Smooth muscle cell (in vitro differentiated cells): ENCODE measurements at regions not wholly inside any gene's neighbourhood (a gene's known extent, or its start where the extent isn't known, plus 50 kb on each side); places are given as distances from the start of the nearest gene placed in this dataset.
"Not testable (repeated sequence)": the region's sequence is repeated elsewhere in the genome, so short reads cannot be mapped to it uniquely, and the experiment has no call there.

Experiments
- DNase-seq: peaks from one replicate; lab custom pipeline; 2025; ENCODE audit not compliant: unreplicated experiment; lab: John Stamatoyannopoulos, UW
- H2AFZ ChIP-seq: fragments of 200-600 bp; sonication (generic); 2 replicates; pipeline ENCODE4 v1.6.0; 2016; ENCODE audit warnings: antibody characterized with exemption, low read depth, mild to moderate bottlenecking
- H3F3A ChIP-seq: fragments of 200-600 bp; sonication (generic); 2 replicates; pipeline ENCODE4 v1.6.0; 2017; ENCODE audit warnings: antibody characterized with exemption, low read depth
- H3K27ac ChIP-seq: fragments of 200-600 bp; sonication (generic); 2 replicates; pipeline ENCODE4 v1.5.1; 2016; ENCODE audit warnings: low read depth, mild to moderate bottlenecking
- H3K27me3 ChIP-seq: fragments of 200-600 bp; sonication (generic); 2 replicates; pipeline ENCODE4 v1.6.1; 2016; ENCODE audit warnings: low read depth, mild to moderate bottlenecking
- H3K36me3 ChIP-seq: fragments of 200-600 bp; sonication (generic); 2 replicates; pipeline ENCODE4 v1.5.1; 2016; ENCODE audit warnings: low read depth
- H3K4me1 ChIP-seq: fragments of 200-600 bp; sonication (generic); 2 replicates; pipeline ENCODE4 v1.5.1; 2016; ENCODE audit warnings: low read depth
- H3K4me2 ChIP-seq: fragments of 200-600 bp; sonication (generic); 2 replicates; pipeline ENCODE4 v1.6.0; 2016; ENCODE audit warnings: mild to moderate bottlenecking
- H3K4me3 ChIP-seq: fragments of 200-600 bp; sonication (generic); 2 replicates; pipeline ENCODE4 v1.5.1; 2016; ENCODE audit warnings: mild to moderate bottlenecking
- H3K79me2 ChIP-seq: fragments of 200-600 bp; sonication (generic); 2 replicates; pipeline ENCODE4 v1.6.0; 2016; ENCODE audit warnings: low read depth, mild to moderate bottlenecking
- H3K9ac ChIP-seq: fragments of 200-600 bp; sonication (generic); 2 replicates; pipeline ENCODE4 v1.6.0; 2016; ENCODE audit warnings: low read depth
- H3K9me3 ChIP-seq: fragments of 200-600 bp; sonication (generic); replicated peaks from 2 replicates; pipeline ENCODE4 v1.5.1; 2016; ENCODE audit warnings: low read depth
- H4K20me1 ChIP-seq: fragments of 200-600 bp; sonication (generic); 2 replicates; pipeline ENCODE4 v1.6.0; 2016; ENCODE audit warnings: low read depth
- CTCF ChIP-seq: fragments of 200-600 bp; sonication (generic); IDR thresholded peaks from 2 replicates; pipeline ENCODE4 v1.5.1; 2017; ENCODE audit warnings: borderline replicate concordance, mild to moderate bottlenecking, antibody characterized with exemption; ENCODE audit not compliant: insufficient read depth, poor library complexity, severe bottlenecking
- WGBS: methylation state at CpG from one replicate; pipeline ENCODE4 v1.1.7; 2016; ENCODE audit warnings: low lambda C conversion rate; 5-methylcytosine and 5-hydroxymethylcytosine counted together

DNA sequence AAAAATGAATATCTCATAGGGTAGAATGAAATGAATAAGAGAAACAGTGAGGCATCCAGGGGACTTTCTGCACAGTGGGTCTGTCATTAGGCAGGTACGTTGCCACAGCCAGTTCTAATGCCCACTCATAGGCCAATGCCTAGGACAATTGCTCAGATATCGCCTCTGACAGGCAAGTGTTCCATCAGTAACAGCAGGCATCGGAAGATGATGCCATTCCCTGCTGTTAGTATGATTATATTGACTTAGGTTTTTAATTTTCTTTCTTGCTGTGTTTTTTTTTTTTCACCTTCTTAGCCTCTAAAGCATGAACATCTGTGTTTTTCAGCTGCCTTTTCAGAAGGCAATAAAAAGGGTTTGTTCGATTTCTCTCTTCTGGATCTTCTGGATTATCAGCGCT lies 90.7 kb downstream of the PRL start:
- Histone ChIP-seq H3K79me2 (no peaks in the 10 kb centered on the region), H3K4me2 (no peak overlapping the region), H4K20me1 (no peaks in the 10 kb centered on the region), H3F3A (no peaks in the 10 kb centered on the region), H3K36me3 (no peaks in the 10 kb centered on the region), H3K4me3 (no peak overlapping the region), H3K9me3 (no peaks in the 10 kb centered on the region), H3K4me1 (no peaks in the 10 kb centered on the region), H2AFZ (no peak overlapping the region), H3K27me3 (no peaks in the 10 kb centered on the region), H3K9ac (no peak overlapping the region), H3K27ac (no peak overlapping the region)
- no peak for TF ChIP-seq CTCF
- WGBS, result 87% methylated on average over 5 of the region's 5 CpGs
- no peak for DNase-seq

DNA sequence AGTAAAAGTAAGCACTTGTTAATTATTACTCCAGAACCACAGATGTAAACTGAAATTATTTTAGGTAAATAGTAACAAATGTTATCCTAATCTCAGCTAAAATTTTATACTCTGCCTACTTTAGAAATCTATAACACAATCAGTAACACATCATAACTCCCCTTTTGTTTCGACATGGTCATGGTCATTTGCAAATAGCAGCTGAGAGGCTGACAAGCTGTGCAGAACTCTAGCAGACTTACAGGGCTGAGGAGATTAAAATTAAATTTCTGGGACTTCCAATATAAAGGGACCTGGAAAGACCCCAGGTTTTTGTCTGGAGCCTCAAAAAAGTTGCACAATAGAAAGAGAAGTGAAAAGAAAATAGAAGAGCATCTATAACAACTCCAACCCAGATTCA lies 88.8 kb downstream of the PRL start:
- H3K4me2 ChIP-seq, result no peak overlapping the region
- H4K20me1 ChIP-seq, result no peaks in the 10 kb centered on the region
- 68% methylated on average over 1 of the region's 1 CpG for WGBS
- H2AFZ ChIP-seq, result no peak overlapping the region
- H3K27ac ChIP-seq, result no peak overlapping the region
- no peaks in the 10 kb centered on the region for H3K36me3 ChIP-seq
- H3K79me2 ChIP-seq, result no peaks in the 10 kb centered on the region
- H3K27me3 ChIP-seq, result no peaks in the 10 kb centered on the region
- no peaks in the 10 kb centered on the region for H3K9me3 ChIP-seq
- no peak for TF ChIP-seq CTCF
- H3K4me1 ChIP-seq, result no peaks in the 10 kb centered on the region
- no peak for DNase-seq
- H3F3A ChIP-seq, result no peaks in the 10 kb centered on the region
- H3K4me3 ChIP-seq, result no peak overlapping the region
- H3K9ac ChIP-seq, result no peak overlapping the region

- Histone ChIP-seq H3K79me2 (no peaks in the 10 kb centered on the region), H3K9me3 (no peaks in the 10 kb centered on the region), H2AFZ (no peak overlapping the region), H3K36me3 (no peaks in the 10 kb centered on the region), H3K27me3 (no peaks in the 10 kb centered on the region), H3K4me3 (no peak overlapping the region), H4K20me1 (no peaks in the 10 kb centered on the region), H3K9ac (no peak overlapping the region), H3K27ac (no peak overlapping the region), H3K4me2 (no peak overlapping the region), H3K4me1 (no peaks in the 10 kb centered on the region), H3F3A (no peaks in the 10 kb centered on the region)
- WGBS, result 79% methylated on average over 5 of the region's 5 CpGs
- no peak for DNase-seq
- no peak for TF ChIP-seq CTCF
Observed at GRCh38 chr6:22214314-22214713, 82.5 kb downstream of the PRL start.

GRCh38 chr6:22215474-22215873 lies 81.4 kb downstream of the PRL start:
- WGBS, result 86% methylated on average over 3 of the region's 3 CpGs
- DNase-seq, H3K4me1 ChIP-seq: not testable (repeated sequence)

More at GRCh38 chr6:22215474-22215873, 81.4 kb downstream of the PRL start:
- H2AFZ ChIP-seq, H3K27ac ChIP-seq, H3K36me3 ChIP-seq, H3K27me3 ChIP-seq, H3K9ac ChIP-seq, H3F3A ChIP-seq, H4K20me1 ChIP-seq, H3K79me2 ChIP-seq, H3K9me3 ChIP-seq, H3K4me2 ChIP-seq, H3K4me3 ChIP-seq: not testable (repeated sequence)
